ENCODE measurements at regions not wholly inside any gene's neighbourhood (a gene's known extent, or its start where the extent isn't known, plus 50 kb on each side); places are given as distances from the start of the nearest gene placed in this dataset.
"Not testable (repeated sequence)": the region's sequence is repeated elsewhere in the genome, so short reads cannot be mapped to it uniquely, and the experiment has no call there.

DNA sequence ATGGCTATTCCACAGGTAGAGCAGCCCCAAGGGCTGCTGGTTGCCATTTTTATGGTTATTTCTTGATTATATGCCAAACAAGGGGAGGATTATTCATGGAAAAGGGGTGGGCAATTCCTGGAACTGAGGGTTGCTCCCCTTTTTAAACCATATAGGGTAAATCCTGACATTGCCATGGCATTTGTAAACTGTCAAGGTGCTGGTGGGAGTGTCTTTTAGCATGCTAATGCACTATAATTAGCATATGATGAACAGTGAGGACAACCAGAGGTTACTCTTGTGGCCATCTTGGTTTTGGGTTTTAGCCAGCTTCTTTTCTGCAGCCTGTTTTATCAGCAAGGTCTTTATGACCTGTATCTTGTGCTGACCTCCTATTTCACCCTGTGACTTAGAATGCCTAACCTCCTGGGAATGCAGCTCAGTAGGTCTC, 503.7 kb downstream of the IGSF11 start:
- not testable (repeated sequence) for TF ChIP-seq ELF4, ARNT, TARDBP (IDR thresholded peaks at IDR 0.05)
